Endothelial cell of umbilical vein (primary cell): ENCODE measurements at regions not wholly inside any gene's neighbourhood (a gene's known extent, or its start where the extent isn't known, plus 50 kb on each side); places are given as distances from the start of the nearest gene placed in this dataset.

Experiments used
- EZH2 ChIP-seq: IDR thresholded peaks from 2 replicates; pipeline ENCODE4 v1.6.1; 2012; ENCODE audit warnings: borderline replicate concordance, low read depth, mild to moderate bottlenecking, moderate library complexity, low read length, inconsistent platforms; ENCODE audit not compliant: severe bottlenecking
- JUN ChIP-seq: IDR thresholded peaks from 2 replicates; pipeline ENCODE4 v1.6.1; 2011; ENCODE audit warnings: borderline replicate concordance, low read depth; ENCODE audit not compliant: insufficient read length, insufficient read depth
- MYC ChIP-seq: IDR thresholded peaks from one replicate; pipeline ENCODE4 v1.6.1; 2011; ENCODE audit warnings: mild to moderate bottlenecking, low read depth, low read length
- POLR2A ChIP-seq: IDR thresholded peaks from 2 replicates; pipeline ENCODE4 v1.6.1; 2012; ENCODE audit warnings: low read depth, mild to moderate bottlenecking, control low read depth, low read length
- POLR2AphosphoS5 ChIP-seq: IDR thresholded peaks from 2 replicates; pipeline ENCODE4 v1.6.1; 2012; ENCODE audit warnings: low read depth, mild to moderate bottlenecking, control low read depth, low read length, moderate library complexity; ENCODE audit not compliant: insufficient read depth
- TF ChIP-seq, protein P1 (sequence below), 2 donors: IDR thresholded peaks; 1 replicate in 1 of 2; 2 replicates in 1 of 2; pipeline ENCODE4 v1.5.1; 2011; ENCODE audit warnings: low read length in 2 of 2, mild to moderate bottlenecking in 2 of 2, moderate library complexity in 2 of 2, control low read depth in 1 of 2, inconsistent platforms in 1 of 2, low read depth in 1 of 2; ENCODE audit not compliant: insufficient read depth in 1 of 2; ENCODE audit errors: extremely low read depth in 1 of 2
- TF ChIP-seq, protein P2 (sequence below): IDR thresholded peaks from 2 replicates; pipeline ENCODE4 v1.6.1; 2011; ENCODE audit not compliant: insufficient read depth, insufficient read length

DNA sequence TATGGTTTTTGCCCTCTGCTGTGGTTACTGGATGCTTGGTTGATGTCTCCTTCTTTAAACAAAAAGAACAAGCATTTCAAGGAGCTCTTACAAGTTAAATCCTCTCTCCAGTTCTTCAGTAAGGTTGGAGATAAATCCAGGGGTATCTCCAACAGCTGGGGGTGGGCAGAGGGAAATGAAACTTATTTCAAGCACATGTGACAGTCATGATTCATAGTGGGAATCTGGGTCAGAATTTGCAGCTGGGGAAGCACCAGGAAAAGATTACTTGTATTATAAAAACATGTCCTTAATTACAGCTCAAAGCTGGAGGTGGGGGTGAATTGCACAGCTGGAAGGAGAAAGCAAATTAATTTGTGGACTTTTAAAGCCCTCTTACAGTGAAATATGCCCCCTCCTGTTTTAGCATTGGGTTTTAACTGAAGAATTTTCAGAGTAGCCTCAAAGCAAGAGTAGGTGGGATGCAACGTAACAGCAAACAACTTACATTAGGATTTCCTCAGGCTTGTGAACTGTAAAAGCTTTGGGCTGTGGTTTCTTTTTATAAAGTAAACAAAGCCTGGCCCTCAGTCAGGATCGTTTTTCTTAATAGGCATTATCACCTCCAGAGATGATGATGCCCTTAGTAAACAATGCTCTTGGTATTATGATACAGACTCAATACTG lies 596.4 kb downstream of the NYAP2 start:
- TF ChIP-seq, protein P1, sequence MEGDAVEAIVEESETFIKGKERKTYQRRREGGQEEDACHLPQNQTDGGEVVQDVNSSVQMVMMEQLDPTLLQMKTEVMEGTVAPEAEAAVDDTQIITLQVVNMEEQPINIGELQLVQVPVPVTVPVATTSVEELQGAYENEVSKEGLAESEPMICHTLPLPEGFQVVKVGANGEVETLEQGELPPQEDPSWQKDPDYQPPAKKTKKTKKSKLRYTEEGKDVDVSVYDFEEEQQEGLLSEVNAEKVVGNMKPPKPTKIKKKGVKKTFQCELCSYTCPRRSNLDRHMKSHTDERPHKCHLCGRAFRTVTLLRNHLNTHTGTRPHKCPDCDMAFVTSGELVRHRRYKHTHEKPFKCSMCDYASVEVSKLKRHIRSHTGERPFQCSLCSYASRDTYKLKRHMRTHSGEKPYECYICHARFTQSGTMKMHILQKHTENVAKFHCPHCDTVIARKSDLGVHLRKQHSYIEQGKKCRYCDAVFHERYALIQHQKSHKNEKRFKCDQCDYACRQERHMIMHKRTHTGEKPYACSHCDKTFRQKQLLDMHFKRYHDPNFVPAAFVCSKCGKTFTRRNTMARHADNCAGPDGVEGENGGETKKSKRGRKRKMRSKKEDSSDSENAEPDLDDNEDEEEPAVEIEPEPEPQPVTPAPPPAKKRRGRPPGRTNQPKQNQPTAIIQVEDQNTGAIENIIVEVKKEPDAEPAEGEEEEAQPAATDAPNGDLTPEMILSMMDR (IDR thresholded peaks at IDR 0.05; ENCODE audit: extremely low read depth in 1 of 2, insufficient read depth in 1 of 2, low read depth in 1 of 2, low read length in 2 of 2): no peak
- no peak for TF ChIP-seq POLR2AphosphoS5
- TF ChIP-seq, protein P2, sequence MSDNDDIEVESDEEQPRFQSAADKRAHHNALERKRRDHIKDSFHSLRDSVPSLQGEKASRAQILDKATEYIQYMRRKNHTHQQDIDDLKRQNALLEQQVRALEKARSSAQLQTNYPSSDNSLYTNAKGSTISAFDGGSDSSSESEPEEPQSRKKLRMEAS: no peak
- TF ChIP-seq POLR2A: no peak
- no peak for TF ChIP-seq MYC
- no peak for TF ChIP-seq EZH2
- no peak for TF ChIP-seq JUN
